A673 (cell line): ENCODE measurements at regions not wholly inside any gene's neighbourhood (a gene's known extent, or its start where the extent isn't known, plus 50 kb on each side); places are given as distances from the start of the nearest gene placed in this dataset.
"Not testable (repeated sequence)": the region's sequence is repeated elsewhere in the genome, so short reads cannot be mapped to it uniquely, and the experiment has no call there.

ENCODE experiments used
- CTCF ChIP-seq: fragments of 300-800, 200-600 bp; sonication (generic); conservative IDR thresholded peaks from 2 replicates; pipeline ENCODE4 v1.5.1; 2017; ENCODE audit warnings: low read depth, mild to moderate bottlenecking, antibody characterized with exemption, low read length, moderate library complexity, mixed read lengths
- EZH2 ChIP-seq: fragments of 200-600 bp; sonication (generic); IDR thresholded peaks from 2 replicates; pipeline ENCODE4 v1.6.1; 2017; ENCODE audit warnings: borderline replicate concordance, low read depth, mild to moderate bottlenecking, mixed read lengths, antibody characterized with exemption, low read length; ENCODE audit not compliant: poor library complexity, severe bottlenecking

GRCh38 chr1:91182807-91183206 lies 161.0 kb upstream of the ZNF644 start:
- not testable (repeated sequence) for TF ChIP-seq CTCF, EZH2
